Fibroblast of lung (primary cell): ENCODE measurements at regions not wholly inside any gene's neighbourhood (a gene's known extent, or its start where the extent isn't known, plus 50 kb on each side); places are given as distances from the start of the nearest gene placed in this dataset.
"Not testable (repeated sequence)": the region's sequence is repeated elsewhere in the genome, so short reads cannot be mapped to it uniquely, and the experiment has no call there.

Experiments
- DNase-seq, 2 donors: peaks; one replicate each; pipeline versions ENCODE4 v3.0.0 to v3.0.0-alpha.2; 2010; ENCODE audit warnings: low read depth in 2 of 2
- H2AFZ ChIP-seq: 2 replicates; pipeline ENCODE4 v1.5.1; 2012; ENCODE audit warnings: low read length, control low read depth, inconsistent platforms
- H3K27ac ChIP-seq: 2 replicates; pipeline ENCODE4 v1.5.1; 2011; ENCODE audit warnings: low read length, control low read depth; ENCODE audit not compliant: insufficient read depth
- H3K27me3 ChIP-seq: 2 replicates; pipeline ENCODE4 v1.5.1; 2011; ENCODE audit warnings: mild to moderate bottlenecking, low read length; ENCODE audit not compliant: control insufficient read depth, insufficient read depth
- H3K36me3 ChIP-seq: 2 replicates; pipeline ENCODE4 v1.5.1; 2011; ENCODE audit warnings: low read length; ENCODE audit not compliant: control insufficient read depth, insufficient read depth
- H3K4me1 ChIP-seq: 2 replicates; pipeline ENCODE4 v1.5.1; 2011; ENCODE audit warnings: low read length; ENCODE audit not compliant: control insufficient read depth, insufficient read depth; ENCODE audit errors: extremely low read depth
- H3K4me2 ChIP-seq: 2 replicates; pipeline ENCODE4 v1.5.1; 2011; ENCODE audit warnings: low read length, control low read depth; ENCODE audit not compliant: insufficient read depth; ENCODE audit errors: extremely low read depth
- H3K4me3 ChIP-seq, 4 experiments: fragments of 200-600 bp in 1 of 4; sonication (generic) in 1 of 4; replicated peaks in 1 of 4; 2 replicates each; pipeline ENCODE4 v1.5.1; 2011 to 2016; ENCODE audit warnings: low read length in 4 of 4, low read depth in 3 of 4, mild to moderate bottlenecking in 3 of 4, control low read depth in 2 of 4, inconsistent platforms in 1 of 4, mixed read lengths in 1 of 4; ENCODE audit not compliant: insufficient read depth in 1 of 4; ENCODE audit errors: control extremely low read depth in 1 of 4
- H3K79me2 ChIP-seq: 2 replicates; pipeline ENCODE4 v1.5.1; 2012; ENCODE audit warnings: mild to moderate bottlenecking, low read length, inconsistent platforms; ENCODE audit not compliant: control insufficient read depth, insufficient read depth
- H3K9ac ChIP-seq: 2 replicates; pipeline ENCODE4 v1.5.1; 2011; ENCODE audit warnings: mild to moderate bottlenecking, low read length, control low read depth; ENCODE audit not compliant: insufficient read depth
- H3K9me3 ChIP-seq: 2 replicates; pipeline ENCODE4 v1.5.1; 2012; ENCODE audit warnings: low read depth, low read length; ENCODE audit not compliant: control insufficient read depth, insufficient read depth
- H4K20me1 ChIP-seq: 2 replicates; pipeline ENCODE4 v1.5.1; 2011; ENCODE audit warnings: low read length; ENCODE audit not compliant: control insufficient read depth, insufficient read depth; ENCODE audit errors: extremely low read depth
- CTCF ChIP-seq, 2 donors: IDR thresholded peaks in 1 of 2; conservative IDR thresholded peaks in 1 of 2; 1 replicate in 1 of 2; 2 replicates in 1 of 2; pipeline ENCODE4 v1.5.1; 2011 to 2012; ENCODE audit warnings: low read length in 2 of 2, control low read depth in 1 of 2, inconsistent platforms in 1 of 2, low read depth in 1 of 2, mild to moderate bottlenecking in 1 of 2
- EZH2 ChIP-seq: IDR thresholded peaks from 2 replicates; pipeline ENCODE4 v1.5.1; 2012; ENCODE audit warnings: low read length, control low read depth, mild to moderate bottlenecking; ENCODE audit errors: missing control alignments

DNA sequence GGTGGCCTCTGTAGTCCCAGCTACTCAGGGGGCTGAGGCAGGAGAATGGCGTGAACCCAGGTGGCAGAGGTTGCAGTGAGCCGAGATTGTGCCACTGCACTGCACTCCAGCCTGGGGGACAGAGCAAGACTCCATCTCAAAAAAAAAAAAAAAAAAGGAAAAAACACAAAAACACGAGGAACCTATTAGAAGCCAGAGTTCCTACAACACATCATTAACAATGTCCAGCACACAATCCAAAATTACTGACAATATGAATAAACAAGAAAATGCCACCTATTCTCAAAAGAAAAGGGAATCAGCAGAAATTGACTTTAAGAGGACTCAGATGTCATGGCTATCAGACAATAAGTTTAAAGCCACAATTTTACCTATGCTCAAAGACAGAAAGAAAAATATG lies 57.3 kb upstream of the HS3ST3A1 start:
- H3K79me2 ChIP-seq, H3K4me3 ChIP-seq, H3K4me2 ChIP-seq, H3K27ac ChIP-seq, H2AFZ ChIP-seq, DNase-seq, H3K27me3 ChIP-seq, H3K9me3 ChIP-seq, H3K4me1 ChIP-seq, H3K36me3 ChIP-seq, H3K9ac ChIP-seq, H4K20me1 ChIP-seq: not testable (repeated sequence)

GRCh38 chr17:13665872-13666635 lies 64.3 kb upstream of the HS3ST3A1 start:
- Histone ChIP-seq H3K4me2 (no peak overlapping the region), H3K79me2 (no peaks in the 10 kb centered on the region), H3K9ac (no peak overlapping the region), H3K4me1 (no peaks in the 10 kb centered on the region), H3K4me3 (no peak overlapping the region), H3K27ac (no peak overlapping the region), H2AFZ (no peak overlapping the region), H4K20me1 (no peaks in the 10 kb centered on the region), H3K36me3 (no peaks in the 10 kb centered on the region), H3K9me3 (no peaks in the 10 kb centered on the region), H3K27me3 (no peaks in the 10 kb centered on the region)
- no peak for TF ChIP-seq CTCF (conservative IDR thresholded peaks at IDR 0.05 in 1 of 2, IDR thresholded peaks at IDR 0.05 in 1 of 2; ENCODE audit: low read depth in 1 of 2, low read length in 2 of 2)
- no peak for TF ChIP-seq EZH2
- DNase-seq = no peak

DNA sequence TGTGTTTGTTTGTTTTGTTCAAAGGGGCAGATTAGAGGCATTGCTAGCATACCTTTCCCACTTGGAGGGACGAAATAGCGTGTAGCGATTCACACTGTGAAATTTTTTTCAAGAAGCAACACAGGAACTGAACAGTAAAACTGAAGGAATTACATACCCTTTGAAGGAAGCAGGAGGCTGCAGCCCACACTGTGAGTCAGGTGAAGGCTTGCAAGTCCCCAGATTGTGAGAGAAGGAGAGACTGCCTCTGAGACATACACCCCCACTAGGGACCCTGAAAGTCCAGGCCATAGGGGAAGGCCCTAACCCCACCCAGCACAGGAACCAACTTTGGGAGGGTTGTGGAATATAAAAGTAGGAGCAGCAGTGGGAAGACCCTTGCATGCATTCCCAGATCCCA lies 69.6 kb upstream of the HS3ST3A1 start:
- Histone ChIP-seq H3K36me3 (no peaks in the 10 kb centered on the region), H3K4me1 (no peaks in the 10 kb centered on the region), H3K4me2 (no peak overlapping the region), H3K4me3 (no peak overlapping the region), H2AFZ (no peak overlapping the region), H3K79me2 (no peaks in the 10 kb centered on the region), H3K27me3 (no peaks in the 10 kb centered on the region), H3K9me3 (no peaks in the 10 kb centered on the region), H3K9ac (no peak overlapping the region), H4K20me1 (no peaks in the 10 kb centered on the region), H3K27ac (no peak overlapping the region)
- peak in 1 of 2 donors; percentile 58 for DNase-seq
- TF ChIP-seq EZH2 (no peak), CTCF (conservative IDR thresholded peaks at IDR 0.05 in 1 of 2, IDR thresholded peaks at IDR 0.05 in 1 of 2; ENCODE audit: low read depth in 1 of 2, low read length in 2 of 2) (no peak)
